Gastroesophageal sphincter (tissue), 4 donors: ENCODE measurements at regions not wholly inside any gene's neighbourhood (a gene's known extent, or its start where the extent isn't known, plus 50 kb on each side); places are given as distances from the start of the nearest gene placed in this dataset.
"Not testable (repeated sequence)": the region's sequence is repeated elsewhere in the genome, so short reads cannot be mapped to it uniquely, and the experiment has no call there.

ENCODE experiments used
- ATAC-seq: fragments of 150-250 bp; one replicate; pipeline ENCODE4 v1.9.1; 2016; ENCODE audit warnings: mild to moderate bottlenecking, moderate library complexity
- H3K27ac ChIP-seq, 4 donors: fragments of 200-600 bp; sonication (generic) in 3 of 4; 1 replicate in 3 of 4; 2 replicates in 1 of 4; pipeline ENCODE4 v1.5.1; 2016 to 2019
- H3K27me3 ChIP-seq: fragments of 200-600 bp; sonication (generic); one replicate; pipeline ENCODE4 v1.5.1; 2019
- H3K36me3 ChIP-seq, 2 donors: fragments of 200-600 bp; sonication (generic); one replicate each; pipeline ENCODE4 v1.5.1; 2019; ENCODE audit warnings: control low read depth in 1 of 2
- H3K4me1 ChIP-seq, 3 donors: fragments of 200-600 bp; sonication (generic); 1 replicate in 2 of 3; 2 replicates in 1 of 3; pipeline ENCODE4 v1.5.1; 2016 to 2019; ENCODE audit warnings: control low read depth in 2 of 3
- H3K4me3 ChIP-seq, 2 donors: fragments of 200-600 bp; sonication (generic); one replicate each; pipeline ENCODE4 v1.5.1; 2019; ENCODE audit warnings: mild to moderate bottlenecking in 1 of 2, moderate library complexity in 1 of 2
- H3K9me3 ChIP-seq, 3 donors: fragments of 200-600 bp; sonication (generic); one replicate each; pipeline ENCODE4 v1.5.1; 2017 to 2019; ENCODE audit warnings: control low read depth in 2 of 3
- CTCF ChIP-seq, 4 experiments: fragments of 200-600 bp in 2 of 4; fragments of 450-650 bp in 2 of 4; sonication (generic) in 1 of 4; IDR thresholded peaks; one replicate each; pipeline ENCODE4 v1.5.1; 2017 to 2019; ENCODE audit warnings: antibody characterized with exemption in 4 of 4, mild to moderate bottlenecking in 2 of 4, moderate library complexity in 2 of 4
- EP300 ChIP-seq: sonication (generic); formaldehyde crosslinking; IDR thresholded peaks from one replicate; pipeline ENCODE4 v1.6.1; 2017; ENCODE audit warnings: antibody characterized with exemption, mild to moderate bottlenecking
- POLR2A ChIP-seq, 2 donors: fragments of 450-650 bp; IDR thresholded peaks; one replicate each; pipeline ENCODE4 v1.6.1; 2017; ENCODE audit warnings: antibody characterized with exemption in 2 of 2, mild to moderate bottlenecking in 2 of 2, moderate library complexity in 1 of 2
- POLR2AphosphoS5 ChIP-seq: sonication (generic); formaldehyde crosslinking; IDR thresholded peaks from one replicate; pipeline ENCODE4 v1.6.1; 2017; ENCODE audit warnings: antibody characterized with exemption
- WGBS, 2 donors: methylation state at CpG; one replicate each; pipeline ENCODE4 v1.1.5; 2018; ENCODE audit warnings: low coverage in 1 of 2; 5-methylcytosine and 5-hydroxymethylcytosine counted together

GRCh38 chr19:28575816-28576215, 637.1 kb downstream of the UQCRFS1 start:
- TF ChIP-seq POLR2AphosphoS5 (no peak), POLR2A (IDR thresholded peaks at IDR 0.05) (no peak), EP300 (no peak), CTCF (IDR thresholded peaks at IDR 0.05) (no peak)
- no peaks in the 10 kb centered on the region for H3K4me1 ChIP-seq
- H3K9me3 ChIP-seq, result no peaks in the 10 kb centered on the region
- no peak overlapping the region for H3K4me3 ChIP-seq
- H3K36me3 ChIP-seq, result no peaks in the 10 kb centered on the region
- no peaks in the 10 kb centered on the region for H3K27me3 ChIP-seq
- no peak for ATAC-seq
- H3K27ac ChIP-seq, result no peak overlapping the region

GRCh38 chr19:28575312-28575711, 637.6 kb downstream of the UQCRFS1 start:
- H3K36me3 ChIP-seq, H3K27me3 ChIP-seq, H3K4me3 ChIP-seq, ATAC-seq, H3K4me1 ChIP-seq, H3K9me3 ChIP-seq, H3K27ac ChIP-seq: not testable (repeated sequence)

- Histone ChIP-seq H3K9me3 (no peaks in the 10 kb centered on the region), H3K4me3 (no peak overlapping the region), H3K27ac (no peak overlapping the region), H3K27me3 (no peaks in the 10 kb centered on the region), H3K4me1 (no peaks in the 10 kb centered on the region), H3K36me3 (no peaks in the 10 kb centered on the region)
- ATAC-seq, result no peak
- WGBS, 2 donors, result 88% methylated on average over 2 of the region's 4 CpGs; no CpG with 5 or more reads in 1 of the 2 donors
- TF ChIP-seq POLR2A (IDR thresholded peaks at IDR 0.05), result no peak
- TF ChIP-seq EP300, result no peak
- no peak for TF ChIP-seq POLR2AphosphoS5
- TF ChIP-seq CTCF (IDR thresholded peaks at IDR 0.05), result no peak
Observed at GRCh38 chr19:28574212-28574611, 638.7 kb downstream of the UQCRFS1 start.

- Histone ChIP-seq H3K27ac (no peak overlapping the region), H3K9me3 (no peaks in the 10 kb centered on the region), H3K4me3 (no peak overlapping the region), H3K27me3 (peaks cover 3% of the 10 kb centered on the region), H3K36me3 (no peaks in the 10 kb centered on the region), H3K4me1 (no peaks in the 10 kb centered on the region)
- TF ChIP-seq POLR2AphosphoS5 (no peak), EP300 (no peak), CTCF (IDR thresholded peaks at IDR 0.05) (no peak), POLR2A (IDR thresholded peaks at IDR 0.05) (no peak)
- whole genome bisulfite sequencing, 2 donors, result 67 to 83% methylated on average over 8 of the region's 12 CpGs
- ATAC-seq, result no peak
Observed at GRCh38 chr19:28569132-28570131, 643.5 kb downstream of the UQCRFS1 start.

- Histone ChIP-seq H3K4me3 (no peak overlapping the region), H3K27ac (no peak overlapping the region), H3K9me3 (no peaks in the 10 kb centered on the region), H3K4me1 (no peaks in the 10 kb centered on the region), H3K27me3 (peaks cover 9% of the 10 kb centered on the region), H3K36me3 (no peaks in the 10 kb centered on the region)
- TF ChIP-seq EP300, result no peak
- TF ChIP-seq POLR2A (IDR thresholded peaks at IDR 0.05), result no peak
- no peak for TF ChIP-seq CTCF (IDR thresholded peaks at IDR 0.05)
- no peak for TF ChIP-seq POLR2AphosphoS5
- ATAC-seq, result no peak
- 86% methylated on average over 1 of the region's 1 CpG; no CpG with 5 or more reads in 1 of the 2 donors for WGBS, 2 donors
Observed at GRCh38 chr19:28567834-28568233, 645.1 kb downstream of the UQCRFS1 start.
